ENCODE measurements at regions not wholly inside any gene's neighbourhood (a gene's known extent, or its start where the extent isn't known, plus 50 kb on each side); places are given as distances from the start of the nearest gene placed in this dataset.
A peak's percentile ranks its signal among the peaks of the same experiment; 100 is the strongest.

- Histone ChIP-seq H3K27me3 (ENCODE audit: control insufficient read depth, insufficient read depth, low read length) (peaks cover 47% of the 10 kb centered on the region), H3K27ac (ENCODE audit: low read depth, low read length) (no peak overlapping the region), H3K4me3 (ENCODE audit: low read depth, low read length) (no peak overlapping the region), H3K9me3 (ENCODE audit: control insufficient read depth, insufficient read depth, low read length) (peaks cover 10% of the 10 kb centered on the region)
- POLR2A ChIA-PET: no interaction called here
- CTCF ChIA-PET: no interaction called here
- peak; percentile 38 for TF ChIP-seq CTCF (IDR thresholded peaks at IDR 0.05; ENCODE audit: low read depth, low read length)
- no peak for DNase-seq (ENCODE audit: low read depth, low spot score)
Measured at GRCh38 chr10:78381107-78381506, 347.4 kb downstream of the RPS24 start.

GRCh38 chr10:78382047-78382446 is 348.4 kb downstream of the RPS24 start:
- peaks cover 46% of the 10 kb centered on the region for H3K27me3 ChIP-seq (ENCODE audit: control insufficient read depth, insufficient read depth, low read length)
- POLR2A ChIA-PET: no interaction called here
- peaks cover 10% of the 10 kb centered on the region for H3K9me3 ChIP-seq (ENCODE audit: control insufficient read depth, insufficient read depth, low read length)
- H3K4me3 ChIP-seq (ENCODE audit: low read depth, low read length): no peak overlapping the region
- TF ChIP-seq CTCF (IDR thresholded peaks at IDR 0.05; ENCODE audit: low read depth, low read length): no peak
- H3K27ac ChIP-seq (ENCODE audit: low read depth, low read length): no peak overlapping the region
- no peak for DNase-seq (ENCODE audit: low read depth, low spot score)
- CTCF ChIA-PET: no interaction called here

GRCh38 chr10:78382772-78383171 is 349.1 kb downstream of the RPS24 start:
- Histone ChIP-seq H3K9me3 (ENCODE audit: control insufficient read depth, insufficient read depth, low read length) (peaks cover 10% of the 10 kb centered on the region), H3K27me3 (ENCODE audit: control insufficient read depth, insufficient read depth, low read length) (peaks cover 49% of the 10 kb centered on the region), H3K4me3 (ENCODE audit: low read depth, low read length) (no peak overlapping the region), H3K27ac (ENCODE audit: low read depth, low read length) (no peak overlapping the region)
- ChIA-PET POLR2A (no interaction called here), CTCF (no interaction called here)
- TF ChIP-seq CTCF (IDR thresholded peaks at IDR 0.05; ENCODE audit: low read depth, low read length): no peak
- DNase-seq (ENCODE audit: low read depth, low spot score): no peak

GRCh38 chr10:78383378-78384048 is 349.9 kb downstream of the RPS24 start:
- H3K27ac ChIP-seq (ENCODE audit: low read depth, low read length): no peak overlapping the region
- ChIA-PET POLR2A (no interaction called here), CTCF (no interaction called here)
- H3K27me3 ChIP-seq (ENCODE audit: control insufficient read depth, insufficient read depth, low read length): peaks cover 51% of the 10 kb centered on the region
- peaks cover 10% of the 10 kb centered on the region for H3K9me3 ChIP-seq (ENCODE audit: control insufficient read depth, insufficient read depth, low read length)
- H3K4me3 ChIP-seq (ENCODE audit: low read depth, low read length): no peak overlapping the region
- no peak for TF ChIP-seq CTCF (IDR thresholded peaks at IDR 0.05; ENCODE audit: low read depth, low read length)
- DNase-seq (ENCODE audit: low read depth, low spot score): no peak

DNA sequence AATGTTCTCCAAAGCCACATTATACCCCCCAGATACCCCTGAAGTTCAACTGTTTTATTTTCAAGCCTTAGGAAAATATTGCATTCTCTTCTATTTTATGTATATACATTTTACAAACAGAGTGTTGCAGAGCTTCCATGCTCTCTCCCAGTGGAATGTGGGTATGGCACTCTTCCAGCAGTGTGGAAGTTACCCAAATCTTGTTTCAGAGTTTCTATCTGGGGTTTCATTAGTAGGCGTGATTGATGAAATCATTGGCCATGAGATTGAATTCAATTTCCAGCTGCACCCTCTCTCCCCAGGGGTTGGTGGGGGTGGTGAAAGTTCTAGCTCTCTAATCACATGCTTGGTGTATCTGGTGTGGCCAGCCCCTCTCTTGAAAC is 350.4 kb downstream of the RPS24 start:
- Histone ChIP-seq H3K27ac (ENCODE audit: low read depth, low read length) (no peak overlapping the region), H3K4me3 (ENCODE audit: low read depth, low read length) (no peak overlapping the region), H3K9me3 (ENCODE audit: control insufficient read depth, insufficient read depth, low read length) (peaks cover 9% of the 10 kb centered on the region), H3K27me3 (ENCODE audit: control insufficient read depth, insufficient read depth, low read length) (peaks cover 49% of the 10 kb centered on the region)
- ChIA-PET POLR2A (no interaction called here), CTCF (no interaction called here)
- DNase-seq (ENCODE audit: low read depth, low spot score): no peak
- no peak for TF ChIP-seq CTCF (IDR thresholded peaks at IDR 0.05; ENCODE audit: low read depth, low read length)
